Left lung (tissue), 4 donors: ENCODE measurements at regions not wholly inside any gene's neighbourhood (a gene's known extent, or its start where the extent isn't known, plus 50 kb on each side); places are given as distances from the start of the nearest gene placed in this dataset.
A peak's percentile ranks its signal among the peaks of the same experiment; 100 is the strongest.
"Not testable (repeated sequence)": the region's sequence is repeated elsewhere in the genome, so short reads cannot be mapped to it uniquely, and the experiment has no call there.

Experiments
- ATAC-seq: fragments of 200-7000 bp; cut with Tn5 transposase; one replicate; pipeline ENCODE4 v1.9.1; 2020; ENCODE audit warnings: moderate library complexity
- DNase-seq, 4 donors: peaks; one replicate each; pipeline ENCODE4 v3.0.0-alpha.2; 2013 to 2020
- H3K27ac ChIP-seq, 2 donors: fragments of 200-600 bp; sonication (generic) in 1 of 2; one replicate each; pipeline versions ENCODE4 v1.5.0 to v1.8.0; 2020 to 2021
- H3K27me3 ChIP-seq, 2 donors: fragments of 200-600 bp; sonication (generic) in 1 of 2; one replicate each; pipeline versions ENCODE4 v1.5.0 to v1.8.0; 2020 to 2021
- H3K36me3 ChIP-seq, 2 donors: fragments of 200-600 bp; sonication (generic) in 1 of 2; one replicate each; pipeline versions ENCODE4 v1.5.0 to v1.8.0; 2020 to 2021
- H3K4me1 ChIP-seq, 2 donors: fragments of 200-600 bp; one replicate each; pipeline ENCODE4 v1.8.0; 2021
- H3K4me3 ChIP-seq, 2 donors: fragments of 200-600 bp; sonication (generic) in 1 of 2; one replicate each; pipeline versions ENCODE4 v1.5.0 to v1.8.0; 2020 to 2021; ENCODE audit warnings: mild to moderate bottlenecking in 1 of 2
- H3K9me3 ChIP-seq, 2 donors: fragments of 200-600 bp; sonication (generic) in 1 of 2; one replicate each; pipeline versions ENCODE4 v1.5.0 to v1.8.0; 2020 to 2021
- intact Hi-C, 2 donors: fragments of 100-400 bp; cut with DNase I; formaldehyde crosslinking; loops; one replicate each; pipeline versions ENCODE4 v1.11.2 to v1.14.2; 2022
- TF ChIP-seq, protein P1 (sequence below), 2 donors: fragments of 200-600 bp; sonication (generic) in 1 of 2; IDR thresholded peaks; one replicate each; pipeline versions ENCODE4 v1.5.0 to v1.8.0; 2021; ENCODE audit warnings: antibody characterized with exemption in 2 of 2
- donor health status: DM: no; HTN: yes; CAD: no.
- donor health status: DM: no; HTN: no; CAD: no.

DNA sequence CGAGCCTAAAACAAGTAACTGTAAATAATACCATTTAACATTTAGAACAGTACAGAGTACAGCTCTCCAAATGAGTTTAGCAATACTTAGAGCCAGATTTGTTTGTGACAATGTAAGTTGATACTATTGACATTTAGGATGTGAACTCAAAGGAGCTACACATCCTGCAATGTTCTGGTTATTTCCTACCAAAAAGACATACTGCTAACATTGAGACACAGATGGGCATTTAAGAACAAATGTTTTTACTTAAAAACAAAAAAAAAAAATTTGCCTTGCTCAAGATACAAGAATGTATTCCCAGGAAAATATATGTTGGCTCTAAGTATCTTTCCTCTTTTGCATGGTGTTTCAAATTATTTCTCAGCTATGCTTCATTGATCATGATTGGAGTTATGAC lies 1464.8 kb upstream of the PRMT6 start:
- Histone ChIP-seq H3K36me3 (no peaks in the 10 kb centered on the region), H3K4me1 (no peaks in the 10 kb centered on the region), H3K27ac (no peak overlapping the region), H3K9me3 (peaks cover 0 to 5% of the 10 kb centered on the region in 2 donors), H3K4me3 (no peak overlapping the region), H3K27me3 (no peaks in the 10 kb centered on the region)
- ATAC-seq (no peak), DNase-seq (no peak)
- TF ChIP-seq, protein P1, sequence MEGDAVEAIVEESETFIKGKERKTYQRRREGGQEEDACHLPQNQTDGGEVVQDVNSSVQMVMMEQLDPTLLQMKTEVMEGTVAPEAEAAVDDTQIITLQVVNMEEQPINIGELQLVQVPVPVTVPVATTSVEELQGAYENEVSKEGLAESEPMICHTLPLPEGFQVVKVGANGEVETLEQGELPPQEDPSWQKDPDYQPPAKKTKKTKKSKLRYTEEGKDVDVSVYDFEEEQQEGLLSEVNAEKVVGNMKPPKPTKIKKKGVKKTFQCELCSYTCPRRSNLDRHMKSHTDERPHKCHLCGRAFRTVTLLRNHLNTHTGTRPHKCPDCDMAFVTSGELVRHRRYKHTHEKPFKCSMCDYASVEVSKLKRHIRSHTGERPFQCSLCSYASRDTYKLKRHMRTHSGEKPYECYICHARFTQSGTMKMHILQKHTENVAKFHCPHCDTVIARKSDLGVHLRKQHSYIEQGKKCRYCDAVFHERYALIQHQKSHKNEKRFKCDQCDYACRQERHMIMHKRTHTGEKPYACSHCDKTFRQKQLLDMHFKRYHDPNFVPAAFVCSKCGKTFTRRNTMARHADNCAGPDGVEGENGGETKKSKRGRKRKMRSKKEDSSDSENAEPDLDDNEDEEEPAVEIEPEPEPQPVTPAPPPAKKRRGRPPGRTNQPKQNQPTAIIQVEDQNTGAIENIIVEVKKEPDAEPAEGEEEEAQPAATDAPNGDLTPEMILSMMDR (IDR thresholded peaks at IDR 0.05), result no peak
- intact Hi-C loops, result no loop called here

DNA sequence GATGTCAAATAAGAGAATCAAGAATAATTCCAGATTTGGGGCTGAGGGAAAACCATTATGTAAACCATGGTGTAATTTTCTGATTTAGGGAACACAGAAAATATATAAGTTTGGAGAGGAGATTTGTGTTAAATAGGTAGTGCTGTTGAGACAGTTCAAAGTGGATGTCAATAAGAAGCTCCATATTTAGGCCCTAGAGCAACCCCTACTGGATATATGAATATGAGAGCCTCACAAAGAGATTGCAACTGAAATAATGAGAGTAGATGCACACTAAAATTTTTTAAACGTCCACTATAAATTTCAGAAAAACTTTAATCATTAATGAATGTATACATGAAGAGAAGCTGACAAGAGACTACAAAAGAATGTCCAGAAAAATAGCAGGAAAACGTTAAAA lies 1447.8 kb upstream of the PRMT6 start:
- DNase-seq, result no peak
- H3K9me3 ChIP-seq, result no peaks in the 10 kb centered on the region
- no peaks in the 10 kb centered on the region for H3K27me3 ChIP-seq
- TF ChIP-seq, protein P1 (IDR thresholded peaks at IDR 0.05), result no peak
- H3K36me3 ChIP-seq, result no peaks in the 10 kb centered on the region
- no peak overlapping the region for H3K4me3 ChIP-seq
- no peak for ATAC-seq
- H3K27ac ChIP-seq, result no peak overlapping the region
- H3K4me1 ChIP-seq, result no peaks in the 10 kb centered on the region
- intact Hi-C loops, result no loop called here

DNA sequence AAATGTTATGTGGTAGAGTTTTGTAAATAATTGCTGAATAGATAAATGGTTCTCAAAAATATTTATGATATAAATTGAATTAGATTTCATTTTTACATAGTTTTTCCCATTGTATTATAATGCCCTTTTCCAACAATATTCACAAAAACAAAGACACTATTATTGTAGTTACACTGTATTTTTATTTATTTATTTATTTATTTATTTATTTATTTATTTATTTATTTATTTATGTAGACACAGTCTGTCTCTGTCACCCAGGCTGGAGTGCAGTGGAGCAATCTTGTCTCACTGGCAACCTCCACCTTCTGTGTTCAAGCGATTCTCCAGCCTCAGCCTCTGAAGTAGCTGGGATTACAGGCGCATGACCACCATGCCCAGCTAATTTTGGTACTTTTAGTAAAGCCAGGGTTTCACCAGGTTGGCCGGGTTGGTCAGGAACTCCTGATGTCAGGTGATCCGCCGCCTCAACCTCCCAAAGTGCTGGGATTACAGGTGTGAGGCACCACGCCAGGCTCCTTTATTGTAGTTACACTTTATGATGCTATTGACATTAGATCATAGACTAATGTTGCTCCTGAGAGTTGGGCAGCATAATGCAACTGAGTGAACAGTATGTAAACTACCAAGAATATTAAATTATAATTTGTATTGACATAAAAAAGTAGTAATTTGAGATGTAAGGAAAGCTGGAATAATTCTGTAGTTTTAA lies 1430.0 kb upstream of the PRMT6 start:
- intact Hi-C loops, result no loop called here
- no peak for DNase-seq
- H3K27ac ChIP-seq, result no peak overlapping the region
- no peak for ATAC-seq
- H3K9me3 ChIP-seq, result peaks cover 0 to 3% of the 10 kb centered on the region in 2 donors
- no peaks in the 10 kb centered on the region for H3K36me3 ChIP-seq
- TF ChIP-seq, protein P1 (IDR thresholded peaks at IDR 0.05), result no peak
- no peak overlapping the region for H3K4me3 ChIP-seq
- H3K27me3 ChIP-seq, result no peaks in the 10 kb centered on the region
- no peaks in the 10 kb centered on the region for H3K4me1 ChIP-seq

DNA sequence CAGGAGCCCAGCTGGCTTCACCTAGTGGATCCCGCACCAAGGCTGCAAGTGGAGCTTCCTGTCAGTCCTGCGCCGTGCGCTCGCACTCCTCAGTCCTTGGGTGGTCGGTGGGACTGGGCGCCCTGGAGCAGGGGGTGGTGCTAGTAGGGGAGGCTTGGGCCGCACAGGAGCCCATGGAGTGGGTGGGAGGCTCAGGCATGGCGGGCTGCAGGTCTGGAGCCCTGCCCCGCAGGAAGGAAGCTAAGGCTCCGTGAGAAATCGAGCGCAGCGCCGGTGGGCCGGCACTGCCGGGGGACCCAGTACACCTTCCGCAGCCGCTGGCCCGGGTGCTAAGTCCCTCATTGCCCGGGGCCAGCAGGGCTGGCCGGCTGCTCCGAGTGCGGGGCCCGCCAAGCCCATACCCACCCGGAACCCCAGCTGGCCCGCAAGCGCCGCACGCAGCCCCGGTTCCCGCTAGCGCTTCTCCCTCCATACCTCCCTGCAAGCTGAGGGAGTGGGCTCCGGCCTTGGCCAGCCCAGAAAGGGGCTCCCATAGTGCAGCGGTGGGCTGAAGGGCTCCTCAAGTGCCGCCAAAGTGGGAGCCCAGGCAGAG lies 1425.2 kb upstream of the PRMT6 start:
- peaks cover 0 to 15% of the 10 kb centered on the region in 2 donors for H3K9me3 ChIP-seq
- H3K36me3 ChIP-seq, H3K4me3 ChIP-seq, H3K27ac ChIP-seq, intact Hi-C loops, H3K27me3 ChIP-seq, ATAC-seq, H3K4me1 ChIP-seq: not testable (repeated sequence)
- DNase-seq, result peak in 1 of 4 donors; percentile 61

DNA sequence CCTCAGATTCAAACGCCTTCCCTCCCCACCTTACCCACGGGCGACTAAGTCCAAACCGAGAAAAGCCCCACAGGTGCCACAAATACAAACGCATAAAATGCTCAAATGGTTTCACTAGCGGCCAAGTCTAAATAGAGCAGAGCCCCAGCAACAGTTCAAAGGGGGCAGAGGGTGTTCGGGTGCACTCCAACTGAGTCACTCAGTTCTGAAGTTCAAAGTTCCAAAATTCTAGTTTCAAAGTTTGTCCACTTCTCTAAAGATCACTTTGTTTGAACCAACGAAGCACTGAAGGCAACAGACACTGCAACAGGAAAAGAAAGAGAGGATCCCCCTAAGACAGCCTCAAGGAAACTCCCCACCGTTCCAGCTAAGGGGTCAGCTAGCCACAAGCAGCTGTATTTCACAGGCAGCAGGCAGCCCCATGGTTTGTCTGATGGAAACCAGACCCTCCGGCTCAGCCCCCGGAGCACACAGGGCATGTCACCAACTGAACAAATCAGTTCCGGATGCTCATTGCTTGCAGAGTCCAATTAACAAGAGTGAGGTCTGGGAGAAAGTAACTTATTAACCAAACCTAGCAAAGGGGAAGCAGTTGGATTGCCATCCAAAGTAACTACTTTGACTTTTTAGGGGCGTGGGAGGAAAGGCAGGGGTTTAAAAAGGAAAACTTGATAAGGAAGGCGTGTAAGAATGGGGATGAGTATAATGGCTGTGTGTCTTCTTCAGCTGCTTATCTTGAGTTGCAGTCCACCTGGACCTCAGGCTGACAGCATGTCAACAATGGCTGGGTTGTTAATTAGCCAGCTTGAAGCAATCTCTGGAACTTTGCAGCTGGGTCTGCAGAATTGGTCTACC lies 1423.9 kb upstream of the PRMT6 start:
- Histone ChIP-seq H3K4me1 (no peaks in the 10 kb centered on the region), H3K4me3 (no peak overlapping the region), H3K27ac (no peak overlapping the region), H3K9me3 (peaks cover 0 to 15% of the 10 kb centered on the region in 2 donors), H3K27me3 (no peaks in the 10 kb centered on the region), H3K36me3 (no peaks in the 10 kb centered on the region)
- TF ChIP-seq, protein P1 (IDR thresholded peaks at IDR 0.05), result no peak
- DNase-seq (no peak), ATAC-seq (no peak)
- intact Hi-C loops, result no loop called here
